ENCODE measurements at regions not wholly inside any gene's neighbourhood (a gene's known extent, or its start where the extent isn't known, plus 50 kb on each side); places are given as distances from the start of the nearest gene placed in this dataset.

GRCh38 chr3:116815831-116816588 is 106.4 kb downstream of the TUSC7 start:
- no peaks in the 10 kb centered on the region for H3K36me3 ChIP-seq (replicated peaks; ENCODE audit: insufficient read depth, low read length)
- no peak overlapping the region for H2AFZ ChIP-seq (ENCODE audit: low read length)
- H4K20me1 ChIP-seq (ENCODE audit: insufficient read depth, low read length) = no peaks in the 10 kb centered on the region
- H3K9me2 ChIP-seq (replicated peaks; ENCODE audit: insufficient read depth, low read length) = no peaks in the 10 kb centered on the region
- no peak for DNase-seq
- no peak overlapping the region for H3K4me3 ChIP-seq (ENCODE audit: low read length)
- H3K27ac ChIP-seq (ENCODE audit: low read length) = no peak overlapping the region
- no peaks in the 10 kb centered on the region for H3K9me3 ChIP-seq (replicated peaks; ENCODE audit: insufficient read depth, low read length)
- H3K9ac ChIP-seq (ENCODE audit: low read length) = no peak overlapping the region
- H3K4me1 ChIP-seq (ENCODE audit: low read length) = peaks cover 9% of the 10 kb centered on the region
- TF ChIP-seq CTCF (IDR thresholded peaks at IDR 0.05; ENCODE audit: low read length) (no peak), EZH2phosphoT487 (IDR thresholded peaks at IDR 0.05; ENCODE audit: low read length) (no peak), EZH2 (optimal IDR thresholded peaks at IDR 0.05; ENCODE audit: low read depth, low read length) (no peak)
- H3K79me2 ChIP-seq (ENCODE audit: low read length) = no peaks in the 10 kb centered on the region
- H3K4me2 ChIP-seq (ENCODE audit: low read depth, low read length) = no peak overlapping the region
- no peaks in the 10 kb centered on the region for H3F3A ChIP-seq (ENCODE audit: insufficient read depth, low read length)
- H3K27me3 ChIP-seq (replicated peaks; ENCODE audit: insufficient read depth, low read length) = no peaks in the 10 kb centered on the region

- Histone ChIP-seq H3K27me3 (replicated peaks; ENCODE audit: insufficient read depth, low read length) (no peaks in the 10 kb centered on the region), H3K36me3 (replicated peaks; ENCODE audit: insufficient read depth, low read length) (no peaks in the 10 kb centered on the region), H4K20me1 (ENCODE audit: insufficient read depth, low read length) (no peaks in the 10 kb centered on the region), H3K9ac (ENCODE audit: low read length) (no peak overlapping the region), H3K9me2 (replicated peaks; ENCODE audit: insufficient read depth, low read length) (no peaks in the 10 kb centered on the region), H3K9me3 (replicated peaks; ENCODE audit: insufficient read depth, low read length) (no peaks in the 10 kb centered on the region), H2AFZ (ENCODE audit: low read length) (no peak overlapping the region), H3K4me1 (ENCODE audit: low read length) (peaks cover 9% of the 10 kb centered on the region), H3K27ac (ENCODE audit: low read length) (no peak overlapping the region), H3K4me2 (ENCODE audit: low read depth, low read length) (no peak overlapping the region), H3F3A (ENCODE audit: insufficient read depth, low read length) (no peaks in the 10 kb centered on the region), H3K4me3 (ENCODE audit: low read length) (no peak overlapping the region), H3K79me2 (ENCODE audit: low read length) (no peaks in the 10 kb centered on the region)
- no peak for TF ChIP-seq EZH2 (optimal IDR thresholded peaks at IDR 0.05; ENCODE audit: low read depth, low read length)
- TF ChIP-seq EZH2phosphoT487 (IDR thresholded peaks at IDR 0.05; ENCODE audit: low read length) = no peak
- TF ChIP-seq CTCF (IDR thresholded peaks at IDR 0.05; ENCODE audit: low read length) = no peak
- DNase-seq = no peak
Observed at GRCh38 chr3:116821371-116821770, 111.8 kb downstream of the TUSC7 start.

- H3K9ac ChIP-seq (ENCODE audit: low read length) = no peak overlapping the region
- H3F3A ChIP-seq (ENCODE audit: insufficient read depth, low read length) = no peaks in the 10 kb centered on the region
- H2AFZ ChIP-seq (ENCODE audit: low read length) = no peak overlapping the region
- H3K4me1 ChIP-seq (ENCODE audit: low read length) = no peaks in the 10 kb centered on the region
- no peaks in the 10 kb centered on the region for H3K79me2 ChIP-seq (ENCODE audit: low read length)
- no peak for DNase-seq
- H3K36me3 ChIP-seq (replicated peaks; ENCODE audit: insufficient read depth, low read length) = no peaks in the 10 kb centered on the region
- H3K9me2 ChIP-seq (replicated peaks; ENCODE audit: insufficient read depth, low read length) = no peaks in the 10 kb centered on the region
- H3K27ac ChIP-seq (ENCODE audit: low read length) = no peak overlapping the region
- H3K9me3 ChIP-seq (replicated peaks; ENCODE audit: insufficient read depth, low read length) = no peaks in the 10 kb centered on the region
- no peak overlapping the region for H3K4me3 ChIP-seq (ENCODE audit: low read length)
- no peak overlapping the region for H3K4me2 ChIP-seq (ENCODE audit: low read depth, low read length)
- TF ChIP-seq EZH2 (optimal IDR thresholded peaks at IDR 0.05; ENCODE audit: low read depth, low read length) (no peak), CTCF (IDR thresholded peaks at IDR 0.05; ENCODE audit: low read length) (no peak), EZH2phosphoT487 (IDR thresholded peaks at IDR 0.05; ENCODE audit: low read length) (no peak)
- no peaks in the 10 kb centered on the region for H4K20me1 ChIP-seq (ENCODE audit: insufficient read depth, low read length)
- no peaks in the 10 kb centered on the region for H3K27me3 ChIP-seq (replicated peaks; ENCODE audit: insufficient read depth, low read length)
Observed at GRCh38 chr3:116824208-116824607, 114.6 kb downstream of the TUSC7 start.

All from MM.1S (cell line).